ENCODE measurements at regions not wholly inside any gene's neighbourhood (a gene's known extent, or its start where the extent isn't known, plus 50 kb on each side); places are given as distances from the start of the nearest gene placed in this dataset.
A peak's percentile ranks its signal among the peaks of the same experiment; 100 is the strongest.

DNA sequence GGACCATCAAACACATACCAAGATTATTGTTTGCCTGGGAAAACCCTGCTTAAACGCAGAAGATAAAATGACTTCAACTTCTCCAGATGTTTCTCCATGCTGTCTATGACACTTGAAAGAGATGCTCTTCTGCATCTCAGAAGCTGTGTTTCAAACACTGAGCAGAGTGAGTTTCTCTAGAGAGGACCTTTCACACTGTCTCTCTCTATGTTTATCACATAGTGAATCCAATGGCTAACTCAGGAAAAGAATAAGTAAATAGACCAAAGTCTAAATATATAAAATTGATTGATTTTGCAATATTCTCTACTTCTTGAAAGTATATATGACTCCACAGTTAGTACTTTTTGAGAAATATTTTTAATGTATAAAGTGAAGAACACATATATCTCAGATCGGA lies 325.6 kb upstream of the USP15 start:
- Histone ChIP-seq H3K4me3 (ENCODE audit: low read depth in 1 of 3, low read length in 3 of 3) (no peak overlapping the region), H3K27me3 (ENCODE audit: control insufficient read depth in 4 of 4, insufficient read depth in 4 of 4, low read length in 3 of 4) (no peaks in the 10 kb centered on the region), H3K9ac (ENCODE audit: low read depth in 1 of 2, low read length in 2 of 2) (no peak overlapping the region), H3K36me3 (ENCODE audit: control insufficient read depth in 4 of 4, insufficient read depth in 3 of 4, low read depth in 1 of 4, low read length in 3 of 4) (no peaks in the 10 kb centered on the region), H3K9me3 (ENCODE audit: control insufficient read depth in 4 of 4, low read length in 3 of 4) (no peaks in the 10 kb centered on the region), H3K4me1 (ENCODE audit: control insufficient read depth in 4 of 4, insufficient read depth in 4 of 4, low read length in 3 of 4) (peaks cover 0 to 3% (median under 1%) of the 10 kb centered on the region in 4 donors), H3K27ac (ENCODE audit: low read depth in 1 of 2, low read length in 2 of 2) (no peak overlapping the region)
- 75% methylated on average over 2 of the region's 2 CpGs for WGBS
- DNase-seq (ENCODE audit: low spot score), result no peak
- TF ChIP-seq HNF4A (conservative IDR thresholded peaks at IDR 0.05) (peak; percentile 22 to 36), TAF1 (conservative IDR thresholded peaks at IDR 0.05) (no peak), SP1 (IDR thresholded peaks at IDR 0.05) (no peak), HNF4G (IDR thresholded peaks at IDR 0.05) (no peak), ATF3 (IDR thresholded peaks at IDR 0.05) (no peak)

GRCh38 chr12:61939977-61940376 lies 320.2 kb upstream of the USP15 start:
- H3K4me1 ChIP-seq (ENCODE audit: control insufficient read depth in 4 of 4, insufficient read depth in 4 of 4, low read length in 3 of 4), result no peaks in the 10 kb centered on the region
- H3K9ac ChIP-seq (ENCODE audit: low read depth in 1 of 2, low read length in 2 of 2), result no peak overlapping the region
- H3K27ac ChIP-seq (ENCODE audit: low read depth in 1 of 2, low read length in 2 of 2), result no peak overlapping the region
- no peaks in the 10 kb centered on the region for H3K9me3 ChIP-seq (ENCODE audit: control insufficient read depth in 4 of 4, low read length in 3 of 4)
- H3K4me3 ChIP-seq (ENCODE audit: low read depth in 1 of 3, low read length in 3 of 3), result no peak overlapping the region
- DNase-seq (ENCODE audit: low spot score), result no peak
- no peaks in the 10 kb centered on the region for H3K27me3 ChIP-seq (ENCODE audit: control insufficient read depth in 4 of 4, insufficient read depth in 4 of 4, low read length in 3 of 4)
- H3K36me3 ChIP-seq (ENCODE audit: control insufficient read depth in 4 of 4, insufficient read depth in 3 of 4, low read depth in 1 of 4, low read length in 3 of 4), result no peaks in the 10 kb centered on the region
- no peak for TF ChIP-seq HNF4A (conservative IDR thresholded peaks at IDR 0.05)
- TF ChIP-seq, protein P1, sequence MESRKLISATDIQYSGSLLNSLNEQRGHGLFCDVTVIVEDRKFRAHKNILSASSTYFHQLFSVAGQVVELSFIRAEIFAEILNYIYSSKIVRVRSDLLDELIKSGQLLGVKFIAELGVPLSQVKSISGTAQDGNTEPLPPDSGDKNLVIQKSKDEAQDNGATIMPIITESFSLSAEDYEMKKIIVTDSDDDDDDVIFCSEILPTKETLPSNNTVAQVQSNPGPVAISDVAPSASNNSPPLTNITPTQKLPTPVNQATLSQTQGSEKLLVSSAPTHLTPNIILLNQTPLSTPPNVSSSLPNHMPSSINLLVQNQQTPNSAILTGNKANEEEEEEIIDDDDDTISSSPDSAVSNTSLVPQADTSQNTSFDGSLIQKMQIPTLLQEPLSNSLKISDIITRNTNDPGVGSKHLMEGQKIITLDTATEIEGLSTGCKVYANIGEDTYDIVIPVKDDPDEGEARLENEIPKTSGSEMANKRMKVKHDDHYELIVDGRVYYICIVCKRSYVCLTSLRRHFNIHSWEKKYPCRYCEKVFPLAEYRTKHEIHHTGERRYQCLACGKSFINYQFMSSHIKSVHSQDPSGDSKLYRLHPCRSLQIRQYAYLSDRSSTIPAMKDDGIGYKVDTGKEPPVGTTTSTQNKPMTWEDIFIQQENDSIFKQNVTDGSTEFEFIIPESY (IDR thresholded peaks at IDR 0.05), result no peak
- TF ChIP-seq JUND (IDR thresholded peaks at IDR 0.05), result no peak
- no peak for TF ChIP-seq FOXA2 (IDR thresholded peaks at IDR 0.05)
- TF ChIP-seq SP1 (IDR thresholded peaks at IDR 0.05), result no peak

DNA sequence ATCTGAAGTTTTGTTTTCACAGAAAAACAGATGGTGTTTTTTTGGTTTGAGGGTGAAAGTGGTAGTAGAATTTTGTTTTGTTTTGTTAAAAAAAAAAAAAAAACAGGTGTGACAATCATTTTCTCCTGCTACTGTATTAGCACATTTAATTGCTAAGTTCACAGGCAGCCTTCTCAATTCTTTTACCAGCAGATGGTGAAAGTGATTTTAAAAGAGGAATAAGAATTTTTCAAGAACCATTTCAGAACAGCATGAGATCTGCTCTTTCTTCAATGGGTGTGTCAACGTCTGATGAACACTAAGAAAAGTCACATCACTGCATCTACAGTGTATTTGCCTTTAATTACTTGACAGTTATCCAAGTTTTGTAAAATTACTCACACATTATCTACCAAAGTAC lies 303.7 kb upstream of the USP15 start:
- TF ChIP-seq GABPA (IDR thresholded peaks at IDR 0.05 in 1 of 2, conservative IDR thresholded peaks at IDR 0.05 in 1 of 2) (no peak), EGR1 (IDR thresholded peaks at IDR 0.05; ENCODE audit: low read depth in 2 of 2) (no peak)
- Histone ChIP-seq H3K9ac (ENCODE audit: low read depth in 1 of 2, low read length in 2 of 2) (no peak overlapping the region), H3K27me3 (ENCODE audit: control insufficient read depth in 4 of 4, insufficient read depth in 4 of 4, low read length in 3 of 4) (no peaks in the 10 kb centered on the region), H3K36me3 (ENCODE audit: control insufficient read depth in 4 of 4, insufficient read depth in 3 of 4, low read depth in 1 of 4, low read length in 3 of 4) (no peaks in the 10 kb centered on the region), H3K9me3 (ENCODE audit: control insufficient read depth in 4 of 4, low read length in 3 of 4) (no peaks in the 10 kb centered on the region), H3K27ac (ENCODE audit: low read depth in 1 of 2, low read length in 2 of 2) (no peak overlapping the region), H3K4me3 (ENCODE audit: low read depth in 1 of 3, low read length in 3 of 3) (no peak overlapping the region), H3K4me1 (ENCODE audit: control insufficient read depth in 4 of 4, insufficient read depth in 4 of 4, low read length in 3 of 4) (no peaks in the 10 kb centered on the region)
- DNase-seq (ENCODE audit: low spot score), result no peak
- WGBS, result 50% methylated on average over 1 of the region's 1 CpG

DNA sequence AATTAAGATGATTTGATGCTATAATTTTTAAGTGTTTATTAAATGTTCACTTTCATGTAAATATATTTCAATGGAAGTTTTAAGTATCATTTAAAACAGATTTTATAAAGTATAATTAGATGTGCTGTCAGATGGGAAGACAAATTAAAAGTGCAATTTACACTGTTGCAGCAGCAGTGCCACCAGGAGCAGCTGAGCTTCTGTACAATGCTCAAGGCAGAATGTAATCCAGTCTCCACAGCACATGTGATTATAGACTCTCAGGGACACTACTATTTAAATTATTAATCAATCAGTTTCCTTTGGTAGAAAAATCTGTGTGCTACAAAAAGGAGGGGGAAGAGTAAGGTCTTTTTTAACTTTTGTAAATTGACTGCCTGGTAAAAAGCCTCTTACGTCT lies 285.7 kb upstream of the USP15 start:
- Histone ChIP-seq H3K4me1 (ENCODE audit: control insufficient read depth in 4 of 4, insufficient read depth in 4 of 4, low read length in 3 of 4) (no peaks in the 10 kb centered on the region), H3K4me3 (ENCODE audit: low read depth in 1 of 3, low read length in 3 of 3) (no peak overlapping the region), H3K27me3 (ENCODE audit: control insufficient read depth in 4 of 4, insufficient read depth in 4 of 4, low read length in 3 of 4) (no peaks in the 10 kb centered on the region), H3K36me3 (ENCODE audit: control insufficient read depth in 4 of 4, insufficient read depth in 3 of 4, low read depth in 1 of 4, low read length in 3 of 4) (no peaks in the 10 kb centered on the region), H3K27ac (ENCODE audit: low read depth in 1 of 2, low read length in 2 of 2) (no peak overlapping the region), H3K9ac (ENCODE audit: low read depth in 1 of 2, low read length in 2 of 2) (no peak overlapping the region), H3K9me3 (ENCODE audit: control insufficient read depth in 4 of 4, low read length in 3 of 4) (no peaks in the 10 kb centered on the region)
- TF ChIP-seq HNF4G (IDR thresholded peaks at IDR 0.05) (no peak), SP1 (IDR thresholded peaks at IDR 0.05) (no peak), GABPA (IDR thresholded peaks at IDR 0.05 in 1 of 2, conservative IDR thresholded peaks at IDR 0.05 in 1 of 2) (no peak), ATF3 (IDR thresholded peaks at IDR 0.05) (no peak), RAD21 (IDR thresholded peaks at IDR 0.05) (no peak)
- 99% methylated on average over 1 of the region's 1 CpG for WGBS
- DNase-seq (ENCODE audit: low spot score), result no peak
